ENCODE measurements at regions not wholly inside any gene's neighbourhood (a gene's known extent, or its start where the extent isn't known, plus 50 kb on each side); places are given as distances from the start of the nearest gene placed in this dataset.

DNA sequence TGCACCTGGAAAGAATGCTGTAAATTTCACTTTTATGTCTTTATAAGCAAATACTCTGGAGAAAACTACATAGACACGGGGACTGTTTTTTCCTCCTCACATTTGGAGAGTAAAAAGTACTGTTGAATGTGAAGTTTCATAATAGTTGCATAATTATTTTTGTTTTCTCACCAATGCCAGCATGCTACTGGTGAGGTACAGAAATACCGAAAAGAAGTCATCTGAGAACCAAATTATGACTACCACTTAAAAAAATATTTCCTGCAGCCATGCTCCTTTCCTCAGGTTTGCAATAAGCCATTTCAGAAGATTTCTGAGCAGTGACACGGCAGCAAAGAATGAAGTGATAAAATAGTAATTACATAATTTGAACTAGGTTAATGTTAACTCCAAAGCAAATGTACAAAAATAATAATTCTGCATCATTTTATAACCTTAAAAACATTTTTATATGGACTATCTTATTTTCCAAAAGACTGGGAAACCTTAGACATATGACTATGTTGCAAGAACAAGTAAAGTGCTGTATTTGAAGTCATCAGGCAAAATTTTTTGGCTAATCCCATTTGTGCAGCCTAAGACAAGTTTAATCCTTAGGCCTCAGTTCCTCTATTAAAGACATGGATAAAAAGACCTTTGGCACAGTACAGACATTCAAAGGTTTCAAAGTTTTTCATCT lies 144.7 kb downstream of the PCSK1 start:
- no peak for DNase-seq (ENCODE audit: extremely low spot score)
- ChIA-PET POLR2A (no interaction called here), CTCF (no interaction called here)
- TF ChIP-seq, protein P1, sequence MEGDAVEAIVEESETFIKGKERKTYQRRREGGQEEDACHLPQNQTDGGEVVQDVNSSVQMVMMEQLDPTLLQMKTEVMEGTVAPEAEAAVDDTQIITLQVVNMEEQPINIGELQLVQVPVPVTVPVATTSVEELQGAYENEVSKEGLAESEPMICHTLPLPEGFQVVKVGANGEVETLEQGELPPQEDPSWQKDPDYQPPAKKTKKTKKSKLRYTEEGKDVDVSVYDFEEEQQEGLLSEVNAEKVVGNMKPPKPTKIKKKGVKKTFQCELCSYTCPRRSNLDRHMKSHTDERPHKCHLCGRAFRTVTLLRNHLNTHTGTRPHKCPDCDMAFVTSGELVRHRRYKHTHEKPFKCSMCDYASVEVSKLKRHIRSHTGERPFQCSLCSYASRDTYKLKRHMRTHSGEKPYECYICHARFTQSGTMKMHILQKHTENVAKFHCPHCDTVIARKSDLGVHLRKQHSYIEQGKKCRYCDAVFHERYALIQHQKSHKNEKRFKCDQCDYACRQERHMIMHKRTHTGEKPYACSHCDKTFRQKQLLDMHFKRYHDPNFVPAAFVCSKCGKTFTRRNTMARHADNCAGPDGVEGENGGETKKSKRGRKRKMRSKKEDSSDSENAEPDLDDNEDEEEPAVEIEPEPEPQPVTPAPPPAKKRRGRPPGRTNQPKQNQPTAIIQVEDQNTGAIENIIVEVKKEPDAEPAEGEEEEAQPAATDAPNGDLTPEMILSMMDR (IDR thresholded peaks at IDR 0.05; ENCODE audit: control extremely low read depth, extremely low read depth, low read depth, missing control alignments), result no peak

DNA sequence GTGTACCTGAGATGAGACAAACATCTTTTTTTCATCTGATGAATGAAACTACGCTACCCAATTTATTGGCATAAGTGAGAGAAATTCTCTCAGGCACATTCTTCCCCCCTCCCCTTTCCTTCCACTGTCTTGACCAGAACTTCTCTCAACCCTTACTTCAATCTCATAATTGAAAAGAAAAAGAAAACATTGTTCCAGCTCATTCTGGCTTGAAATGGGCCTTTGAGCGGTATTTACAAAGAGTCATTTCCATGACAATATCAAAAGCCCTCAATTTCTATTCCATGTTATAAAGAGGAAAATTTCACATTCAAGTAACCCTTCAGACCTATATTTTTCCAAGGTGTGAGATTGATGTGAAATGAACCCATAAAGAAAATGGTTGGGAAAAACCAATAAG lies 145.9 kb downstream of the PCSK1 start:
- no peak for DNase-seq (ENCODE audit: extremely low spot score)
- CTCF ChIA-PET, result no interaction called here

DNA sequence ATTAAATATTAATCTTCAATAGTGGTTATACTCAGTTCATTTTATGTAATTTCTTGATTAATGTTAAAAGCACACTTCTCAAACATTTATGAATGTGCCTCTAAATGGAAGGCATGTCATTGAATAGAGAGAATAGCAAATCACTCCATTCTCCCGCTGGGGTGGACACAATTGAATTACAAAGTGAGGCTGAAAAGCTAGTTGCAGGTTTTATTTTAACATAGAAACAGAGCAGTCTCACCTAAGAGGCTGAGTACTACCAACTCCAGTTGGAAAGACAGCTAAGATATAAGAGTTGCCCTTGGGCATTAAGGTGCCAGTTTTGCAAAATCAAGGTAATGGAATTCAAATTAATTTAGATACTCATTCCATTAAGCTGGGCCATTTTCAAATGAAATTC lies 147.2 kb downstream of the PCSK1 start:
- no peak for DNase-seq (ENCODE audit: extremely low spot score)
- TF ChIP-seq, protein P1 (IDR thresholded peaks at IDR 0.05; ENCODE audit: control extremely low read depth, extremely low read depth, low read depth, missing control alignments), result no peak
- CTCF ChIA-PET, result interaction anchor here (0.9 to 2.6 kb wide), 5 partner anchors 10 to 60 kb away, joined by 4 to 11 read pairs (median 4); no protein-coding TSS in a partner anchor
- POLR2A ChIA-PET, result interaction anchor here (0.6 kb wide), 1 partner anchor 10 kb away, joined by 3 read pairs; no protein-coding TSS in a partner anchor

More for the DNA sequence above, 145.9 kb downstream of the PCSK1 start:
- POLR2A ChIA-PET, result no interaction called here
- TF ChIP-seq, protein P1 (IDR thresholded peaks at IDR 0.05; ENCODE audit: control extremely low read depth, extremely low read depth, low read depth, missing control alignments), result no peak

DNA sequence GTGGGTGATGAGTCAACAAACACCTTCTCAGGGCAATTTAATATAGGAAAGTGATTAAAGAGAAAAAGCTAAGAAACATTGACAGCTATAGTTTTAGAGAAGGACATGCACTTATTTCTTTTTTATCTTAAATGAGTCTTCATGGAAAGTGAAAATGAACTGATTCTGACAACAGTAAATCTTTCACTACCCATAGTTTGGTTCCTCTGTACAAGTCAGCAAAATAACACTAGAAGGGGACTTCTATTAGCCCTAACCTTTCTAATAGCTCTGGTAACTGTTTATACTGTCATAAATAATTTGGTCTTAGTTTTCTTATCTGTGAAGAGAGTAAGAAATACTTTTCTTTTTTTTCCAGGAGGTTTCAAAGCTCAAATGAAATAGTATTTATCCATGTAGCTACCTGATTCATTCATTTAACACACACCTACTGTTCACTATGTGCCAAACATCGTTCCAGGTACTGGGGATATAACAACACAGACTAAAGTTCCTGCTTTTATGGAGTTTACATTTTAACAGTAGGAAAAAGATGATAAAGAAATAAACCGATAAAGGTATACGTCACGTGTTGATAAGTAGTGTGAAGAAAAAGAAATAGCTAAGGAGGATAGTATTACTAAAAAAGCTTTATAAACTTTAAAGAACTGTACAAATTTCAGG lies 148.2 kb downstream of the PCSK1 start:
- POLR2A ChIA-PET, result interaction anchor here (0.6 kb wide), 1 partner anchor 11 kb away, joined by 3 read pairs; no protein-coding TSS in a partner anchor
- CTCF ChIA-PET, result interaction anchor here (1.2 to 2.6 kb wide), 4 partner anchors 9 to 61 kb away, joined by 4 to 11 read pairs (median 8); no protein-coding TSS in a partner anchor

DNA sequence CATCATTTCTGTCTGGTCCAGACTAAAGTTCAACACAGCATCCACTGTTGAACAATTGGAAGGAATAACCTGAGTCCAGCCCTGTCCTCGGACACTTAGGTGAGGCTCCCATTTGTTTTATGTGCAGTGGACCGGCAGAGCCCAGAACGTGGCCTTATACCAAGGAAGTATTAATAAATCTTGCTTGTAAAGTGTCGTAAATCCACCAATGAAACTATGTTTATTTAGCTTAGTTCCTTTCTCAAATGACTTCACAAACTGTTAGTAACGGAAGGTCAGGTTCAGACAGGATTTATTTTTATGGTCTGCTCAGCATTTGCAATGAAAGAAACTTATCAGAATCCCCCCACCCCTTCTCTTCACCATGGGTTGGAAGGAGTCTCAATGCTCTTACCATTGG lies 149.5 kb downstream of the PCSK1 start:
- TF ChIP-seq, protein P1 (IDR thresholded peaks at IDR 0.05; ENCODE audit: control extremely low read depth, extremely low read depth, low read depth, missing control alignments), result no peak
- ChIA-PET POLR2A (no interaction called here), CTCF (no interaction called here)
- no peak for DNase-seq (ENCODE audit: extremely low spot score)

More for the DNA sequence above, 148.2 kb downstream of the PCSK1 start:
- no peak for DNase-seq (ENCODE audit: extremely low spot score)
- TF ChIP-seq, protein P1 (IDR thresholded peaks at IDR 0.05; ENCODE audit: control extremely low read depth, extremely low read depth, low read depth, missing control alignments), result no peak

DNA sequence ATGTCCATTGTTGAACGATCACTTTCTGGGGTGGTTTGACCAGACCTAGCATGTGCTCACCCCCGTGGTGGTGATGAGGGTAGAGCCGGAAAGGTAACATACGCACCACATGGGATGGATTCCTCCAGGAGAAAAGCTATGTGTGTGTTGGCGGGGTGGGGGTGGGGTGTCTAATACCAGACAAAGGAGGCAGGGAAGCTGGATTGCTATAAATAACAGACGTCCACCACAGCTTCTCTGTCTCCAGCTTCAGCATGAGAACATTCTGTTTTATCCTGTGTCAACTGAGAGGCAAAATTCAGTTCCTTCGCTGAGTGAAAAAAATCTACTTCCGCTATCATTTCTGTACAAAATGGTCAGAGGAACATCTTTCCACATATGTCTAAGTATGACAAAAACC lies 151.0 kb downstream of the PCSK1 start:
- CTCF ChIA-PET, result interaction anchor here (1.1 to 1.2 kb wide), 2 partner anchors 53 to 424 kb away, joined by 3 to 4 read pairs; no protein-coding TSS in a partner anchor
- POLR2A ChIA-PET, result no interaction called here
- no peak for DNase-seq (ENCODE audit: extremely low spot score)
- TF ChIP-seq, protein P1 (IDR thresholded peaks at IDR 0.05; ENCODE audit: control extremely low read depth, extremely low read depth, low read depth, missing control alignments), result no peak
